SU-DHL-6 (cell line): ENCODE measurements at regions not wholly inside any gene's neighbourhood (a gene's known extent, or its start where the extent isn't known, plus 50 kb on each side); places are given as distances from the start of the nearest gene placed in this dataset.

Source experiments
- CTCF ChIP-seq: fragments of 200-600 bp; sonication (generic); IDR thresholded peaks from one replicate; pipeline ENCODE4 v1.5.1; 2017; ENCODE audit warnings: antibody characterized with exemption, mild to moderate bottlenecking, low read length, moderate library complexity; ENCODE audit not compliant: insufficient read depth, poor library complexity, severe bottlenecking
- EZH2phosphoT487 ChIP-seq: fragments of 200-600 bp; sonication (generic), shearing (Covaris generic); conservative IDR thresholded peaks from 2 replicates; pipeline ENCODE4 v1.6.1; 2018; ENCODE audit warnings: mild to moderate bottlenecking, antibody characterized with exemption, low read length, moderate library complexity, mixed read lengths

GRCh38 chr3:15942462-15942861, 144.7 kb upstream of the ANKRD28 start:
- TF ChIP-seq CTCF (no peak), EZH2phosphoT487 (no peak)
